Tibial nerve (tissue), 4 donors: ENCODE measurements at regions not wholly inside any gene's neighbourhood (a gene's known extent, or its start where the extent isn't known, plus 50 kb on each side); places are given as distances from the start of the nearest gene placed in this dataset.

Experiments used
- DNase-seq, 2 donors: peaks; one replicate each; pipeline ENCODE4 v3.0.0-alpha.2; 2019; ENCODE audit warnings: low spot score in 2 of 2
- H3K27ac ChIP-seq, 4 donors: fragments of 200-600 bp; sonication (generic) in 3 of 4; one replicate each; pipeline ENCODE4 v1.5.1; 2017 to 2019; ENCODE audit warnings: mild to moderate bottlenecking in 1 of 4
- H3K27me3 ChIP-seq, 2 donors: fragments of 200-600 bp; sonication (generic) in 1 of 2; one replicate each; pipeline versions ENCODE4 v1.5.1 to v1.6.0; 2017 to 2019
- H3K36me3 ChIP-seq, 3 donors: fragments of 200-600 bp; sonication (generic); one replicate each; pipeline ENCODE4 v1.5.1; 2018 to 2019
- H3K4me1 ChIP-seq, 4 donors: fragments of 200-600 bp; sonication (generic) in 3 of 4; one replicate each; pipeline ENCODE4 v1.5.1; 2017 to 2019
- H3K4me3 ChIP-seq, 4 donors: fragments of 200-600 bp; sonication (generic) in 3 of 4; one replicate each; pipeline ENCODE4 v1.5.1; 2017 to 2019; ENCODE audit warnings: mild to moderate bottlenecking in 1 of 4, moderate library complexity in 1 of 4
- H3K9me3 ChIP-seq, 4 donors: fragments of 200-600 bp; sonication (generic) in 3 of 4; one replicate each; pipeline ENCODE4 v1.5.1; 2017 to 2019
- EP300 ChIP-seq, 2 donors: sonication (generic); formaldehyde crosslinking; IDR thresholded peaks; one replicate each; pipeline ENCODE4 v1.6.1; 2017; ENCODE audit warnings: antibody characterized with exemption in 2 of 2, mild to moderate bottlenecking in 1 of 2
- POLR2A ChIP-seq, 2 donors: fragments of 450-650 bp; IDR thresholded peaks; one replicate each; pipeline ENCODE4 v1.6.1; 2017; ENCODE audit warnings: antibody characterized with exemption in 2 of 2, mild to moderate bottlenecking in 2 of 2, moderate library complexity in 2 of 2
- WGBS, 2 donors: methylation state at CpG; one replicate each; pipeline ENCODE4 v1.1.5; 2018; 5-methylcytosine and 5-hydroxymethylcytosine counted together
- TF ChIP-seq, protein P1 (sequence below), 5 experiments: fragments of 200-600 bp in 3 of 5; fragments of 450-650 bp in 2 of 5; sonication (generic) in 3 of 5; IDR thresholded peaks; one replicate each; pipeline ENCODE4 v1.5.1; 2016 to 2019; ENCODE audit warnings: antibody characterized with exemption in 5 of 5, mild to moderate bottlenecking in 3 of 5, moderate library complexity in 2 of 5

- no peaks in the 10 kb centered on the region for H3K9me3 ChIP-seq
- 82 to 94% methylated on average over 1 of the region's 1 CpG for WGBS, 2 donors
- no peaks in the 10 kb centered on the region for H3K36me3 ChIP-seq
- no peak overlapping the region for H3K27ac ChIP-seq
- no peak overlapping the region for H3K4me3 ChIP-seq
- H3K27me3 ChIP-seq: no peaks in the 10 kb centered on the region
- no peaks in the 10 kb centered on the region for H3K4me1 ChIP-seq
- no peak for DNase-seq
- TF ChIP-seq POLR2A (IDR thresholded peaks at IDR 0.05) (no peak), EP300 (IDR thresholded peaks at IDR 0.05) (no peak)
- TF ChIP-seq, protein P1, sequence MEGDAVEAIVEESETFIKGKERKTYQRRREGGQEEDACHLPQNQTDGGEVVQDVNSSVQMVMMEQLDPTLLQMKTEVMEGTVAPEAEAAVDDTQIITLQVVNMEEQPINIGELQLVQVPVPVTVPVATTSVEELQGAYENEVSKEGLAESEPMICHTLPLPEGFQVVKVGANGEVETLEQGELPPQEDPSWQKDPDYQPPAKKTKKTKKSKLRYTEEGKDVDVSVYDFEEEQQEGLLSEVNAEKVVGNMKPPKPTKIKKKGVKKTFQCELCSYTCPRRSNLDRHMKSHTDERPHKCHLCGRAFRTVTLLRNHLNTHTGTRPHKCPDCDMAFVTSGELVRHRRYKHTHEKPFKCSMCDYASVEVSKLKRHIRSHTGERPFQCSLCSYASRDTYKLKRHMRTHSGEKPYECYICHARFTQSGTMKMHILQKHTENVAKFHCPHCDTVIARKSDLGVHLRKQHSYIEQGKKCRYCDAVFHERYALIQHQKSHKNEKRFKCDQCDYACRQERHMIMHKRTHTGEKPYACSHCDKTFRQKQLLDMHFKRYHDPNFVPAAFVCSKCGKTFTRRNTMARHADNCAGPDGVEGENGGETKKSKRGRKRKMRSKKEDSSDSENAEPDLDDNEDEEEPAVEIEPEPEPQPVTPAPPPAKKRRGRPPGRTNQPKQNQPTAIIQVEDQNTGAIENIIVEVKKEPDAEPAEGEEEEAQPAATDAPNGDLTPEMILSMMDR (IDR thresholded peaks at IDR 0.05): no peak
Measured at GRCh38 chr18:6488956-6489355, 74.2 kb upstream of the L3MBTL4 start.

DNA sequence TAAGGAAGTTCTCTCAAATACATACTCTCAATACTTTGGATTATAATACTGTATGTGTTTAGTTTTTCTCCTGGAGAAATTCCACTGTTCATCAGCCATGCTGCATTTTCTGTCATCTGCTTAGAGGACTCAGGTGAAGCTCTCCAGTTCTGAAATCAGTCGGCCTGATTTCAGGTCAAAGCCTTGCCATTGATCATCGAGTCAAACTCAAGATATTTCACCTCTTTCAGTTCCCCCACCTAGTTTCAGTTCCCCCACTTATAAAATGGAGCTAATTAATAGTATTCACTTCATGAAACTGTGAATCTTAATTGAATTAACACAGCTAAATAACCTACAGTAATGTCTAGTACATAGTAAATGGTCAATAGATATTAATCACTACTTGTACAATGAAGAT, 75.3 kb upstream of the L3MBTL4 start:
- Histone ChIP-seq H3K36me3 (no peaks in the 10 kb centered on the region), H3K27me3 (no peaks in the 10 kb centered on the region), H3K9me3 (no peaks in the 10 kb centered on the region), H3K4me3 (no peak overlapping the region), H3K27ac (no peak overlapping the region), H3K4me1 (no peaks in the 10 kb centered on the region)
- TF ChIP-seq, protein P1 (IDR thresholded peaks at IDR 0.05): no peak
- TF ChIP-seq EP300 (IDR thresholded peaks at IDR 0.05): no peak
- no peak for TF ChIP-seq POLR2A (IDR thresholded peaks at IDR 0.05)
- no peak for DNase-seq
- 81 to 92% methylated on average over 2 of the region's 2 CpGs for WGBS, 2 donors

DNA sequence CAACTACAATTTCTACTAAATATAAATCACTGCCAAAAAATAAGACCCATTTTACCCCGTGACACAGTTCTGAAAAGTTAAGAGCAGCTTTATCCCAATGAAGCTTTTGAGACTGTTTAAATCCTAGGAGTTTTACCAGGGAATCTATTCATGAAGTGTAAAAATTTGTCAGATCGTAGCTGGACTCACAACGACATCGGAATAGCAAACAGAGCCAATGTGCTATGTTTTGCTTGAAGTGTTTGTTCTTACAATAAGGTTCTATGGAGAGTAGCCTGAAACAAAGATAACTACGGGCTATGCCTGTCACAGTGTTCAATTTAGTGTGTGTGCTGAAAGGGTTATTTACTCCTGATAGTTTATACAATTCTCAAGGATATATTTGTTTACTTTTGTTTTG, 78.5 kb upstream of the L3MBTL4 start:
- Histone ChIP-seq H3K9me3 (no peaks in the 10 kb centered on the region), H3K4me1 (no peaks in the 10 kb centered on the region), H3K27ac (no peak overlapping the region), H3K27me3 (no peaks in the 10 kb centered on the region), H3K36me3 (no peaks in the 10 kb centered on the region), H3K4me3 (no peak overlapping the region)
- TF ChIP-seq POLR2A (IDR thresholded peaks at IDR 0.05): no peak
- TF ChIP-seq, protein P1 (IDR thresholded peaks at IDR 0.05): no peak
- no peak for TF ChIP-seq EP300 (IDR thresholded peaks at IDR 0.05)
- DNase-seq: no peak
- 68 to 75% methylated on average over 5 of the region's 5 CpGs for WGBS, 2 donors

DNA sequence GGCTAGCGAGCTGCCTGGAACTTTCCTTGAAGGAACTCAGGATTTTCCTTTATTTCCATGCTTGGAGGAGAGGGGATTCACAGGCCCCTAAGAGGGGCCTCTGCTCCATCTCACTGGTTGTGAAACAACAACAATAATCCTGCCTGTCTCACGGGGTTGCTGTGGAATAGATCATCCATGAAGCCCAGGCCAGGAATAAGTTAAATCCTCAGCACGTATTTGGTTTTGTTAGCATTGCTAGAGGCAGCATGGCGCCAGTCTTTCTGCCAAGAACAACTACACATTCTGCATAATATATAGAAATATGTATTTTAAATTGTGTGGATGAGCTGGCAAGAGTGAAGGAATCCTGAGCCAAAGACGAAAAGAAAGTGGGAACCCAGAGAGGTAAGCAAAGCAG, 80.8 kb upstream of the L3MBTL4 start:
- Histone ChIP-seq H3K9me3 (no peaks in the 10 kb centered on the region), H3K27ac (no peak overlapping the region), H3K4me3 (no peak overlapping the region), H3K4me1 (no peaks in the 10 kb centered on the region), H3K36me3 (no peaks in the 10 kb centered on the region), H3K27me3 (no peaks in the 10 kb centered on the region)
- WGBS, 2 donors: 68 to 76% methylated on average over 5 of the region's 5 CpGs
- DNase-seq: no peak
- TF ChIP-seq, protein P1 (IDR thresholded peaks at IDR 0.05): no peak
- TF ChIP-seq EP300 (IDR thresholded peaks at IDR 0.05): no peak
- no peak for TF ChIP-seq POLR2A (IDR thresholded peaks at IDR 0.05)

GRCh38 chr18:6497543-6497942, 82.8 kb upstream of the L3MBTL4 start:
- Histone ChIP-seq H3K27ac (no peak overlapping the region), H3K4me1 (no peaks in the 10 kb centered on the region), H3K27me3 (no peaks in the 10 kb centered on the region), H3K36me3 (no peaks in the 10 kb centered on the region), H3K4me3 (no peak overlapping the region), H3K9me3 (no peaks in the 10 kb centered on the region)
- WGBS, 2 donors: 68 to 72% methylated on average over 4 of the region's 4 CpGs
- DNase-seq: no peak
- TF ChIP-seq, protein P1 (IDR thresholded peaks at IDR 0.05): no peak
- no peak for TF ChIP-seq EP300 (IDR thresholded peaks at IDR 0.05)
- TF ChIP-seq POLR2A (IDR thresholded peaks at IDR 0.05): no peak
